ENCODE measurements at regions not wholly inside any gene's neighbourhood (a gene's known extent, or its start where the extent isn't known, plus 50 kb on each side); places are given as distances from the start of the nearest gene placed in this dataset.

DNA sequence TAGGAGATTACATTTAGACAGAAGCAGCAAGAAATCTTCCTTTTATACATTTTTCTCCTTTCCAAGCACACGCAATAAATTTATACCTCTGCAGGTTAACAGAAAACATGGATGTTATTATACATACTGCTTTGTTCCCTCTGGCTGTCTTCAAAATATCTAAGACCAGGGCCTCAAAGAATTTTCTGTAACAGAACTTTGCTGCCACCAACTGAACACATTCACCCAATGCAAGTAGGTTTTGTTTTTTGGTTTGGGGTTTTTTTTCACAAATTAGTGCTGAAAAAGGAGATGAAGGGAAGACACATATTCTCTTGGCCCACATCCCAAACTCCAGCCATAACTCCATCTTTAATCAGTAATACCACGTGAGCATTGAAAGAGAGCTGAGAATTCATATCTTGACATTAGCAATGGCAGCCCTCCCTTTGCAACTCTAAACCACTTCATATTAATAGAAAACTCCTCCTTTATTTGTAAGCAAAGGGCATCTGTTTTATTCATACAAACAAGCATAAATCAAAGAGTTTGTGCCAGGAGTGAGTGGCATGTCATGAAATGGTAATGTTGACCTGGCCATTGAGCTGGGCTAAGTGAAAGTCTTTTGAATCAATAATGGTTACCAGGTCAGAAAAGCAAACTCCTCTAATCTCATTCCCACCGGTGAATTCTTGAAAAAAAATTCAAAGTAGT is 150.8 kb upstream of the FSCB start:
- no peaks in the 10 kb centered on the region for H3K9me3 ChIP-seq (ENCODE audit: control insufficient read depth, insufficient read depth, low read depth, low read length)
- no peak overlapping the region for H3K4me2 ChIP-seq (ENCODE audit: extremely low read depth, insufficient read depth, low read length)
- peak; percentile 11 to 42 for DNase-seq (ENCODE audit: low read depth in 2 of 2)
- H3K9ac ChIP-seq (ENCODE audit: insufficient read depth, low read length), result no peak overlapping the region
- H3K36me3 ChIP-seq (ENCODE audit: control insufficient read depth, insufficient read depth, low read length), result no peaks in the 10 kb centered on the region
- H2AFZ ChIP-seq (ENCODE audit: low read length), result no peak overlapping the region
- H3K27ac ChIP-seq (ENCODE audit: insufficient read depth, low read length), result no peak overlapping the region
- H3K4me1 ChIP-seq (ENCODE audit: control insufficient read depth, extremely low read depth, insufficient read depth, low read length), result no peaks in the 10 kb centered on the region
- H3K4me3 ChIP-seq (replicated peaks in 1 of 4; ENCODE audit: control extremely low read depth in 1 of 4, insufficient read depth in 1 of 4, low read depth in 3 of 4, low read length in 4 of 4), result no peak overlapping the region
- no peaks in the 10 kb centered on the region for H3K27me3 ChIP-seq (ENCODE audit: control insufficient read depth, insufficient read depth, low read length)
- no peaks in the 10 kb centered on the region for H4K20me1 ChIP-seq (ENCODE audit: control insufficient read depth, extremely low read depth, insufficient read depth, low read length)
- TF ChIP-seq, protein P1, sequence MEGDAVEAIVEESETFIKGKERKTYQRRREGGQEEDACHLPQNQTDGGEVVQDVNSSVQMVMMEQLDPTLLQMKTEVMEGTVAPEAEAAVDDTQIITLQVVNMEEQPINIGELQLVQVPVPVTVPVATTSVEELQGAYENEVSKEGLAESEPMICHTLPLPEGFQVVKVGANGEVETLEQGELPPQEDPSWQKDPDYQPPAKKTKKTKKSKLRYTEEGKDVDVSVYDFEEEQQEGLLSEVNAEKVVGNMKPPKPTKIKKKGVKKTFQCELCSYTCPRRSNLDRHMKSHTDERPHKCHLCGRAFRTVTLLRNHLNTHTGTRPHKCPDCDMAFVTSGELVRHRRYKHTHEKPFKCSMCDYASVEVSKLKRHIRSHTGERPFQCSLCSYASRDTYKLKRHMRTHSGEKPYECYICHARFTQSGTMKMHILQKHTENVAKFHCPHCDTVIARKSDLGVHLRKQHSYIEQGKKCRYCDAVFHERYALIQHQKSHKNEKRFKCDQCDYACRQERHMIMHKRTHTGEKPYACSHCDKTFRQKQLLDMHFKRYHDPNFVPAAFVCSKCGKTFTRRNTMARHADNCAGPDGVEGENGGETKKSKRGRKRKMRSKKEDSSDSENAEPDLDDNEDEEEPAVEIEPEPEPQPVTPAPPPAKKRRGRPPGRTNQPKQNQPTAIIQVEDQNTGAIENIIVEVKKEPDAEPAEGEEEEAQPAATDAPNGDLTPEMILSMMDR (conservative IDR thresholded peaks at IDR 0.05 in 1 of 2, IDR thresholded peaks at IDR 0.05 in 1 of 2; ENCODE audit: low read depth in 1 of 2, low read length in 2 of 2), result peak in 1 of 2 donors; percentile 38
- TF ChIP-seq EZH2 (IDR thresholded peaks at IDR 0.05; ENCODE audit: low read length, missing control alignments), result no peak
- H3K79me2 ChIP-seq (ENCODE audit: control insufficient read depth, insufficient read depth, low read length), result no peaks in the 10 kb centered on the region

DNA sequence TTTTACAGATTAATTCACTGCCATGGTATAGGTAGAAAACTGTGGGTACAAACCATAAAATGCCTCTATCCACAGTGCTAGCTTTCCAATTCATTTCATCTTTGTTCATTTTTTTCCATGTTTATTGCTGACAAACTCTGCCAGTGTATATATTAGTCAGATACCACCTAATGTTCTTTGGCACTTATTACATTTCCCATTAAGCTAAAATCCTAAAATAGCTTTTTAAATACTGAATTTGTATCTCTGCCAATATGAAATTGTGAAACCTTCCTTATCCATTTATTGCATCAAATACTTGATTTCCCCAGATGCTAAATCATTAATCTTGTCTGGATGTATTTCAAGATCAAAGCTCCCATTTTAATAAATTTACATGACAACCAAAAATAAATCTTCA is 150.1 kb upstream of the FSCB start:
- Histone ChIP-seq H3K27ac (ENCODE audit: insufficient read depth, low read length) (no peak overlapping the region), H3K27me3 (ENCODE audit: control insufficient read depth, insufficient read depth, low read length) (no peaks in the 10 kb centered on the region), H3K9ac (ENCODE audit: insufficient read depth, low read length) (no peak overlapping the region), H3K9me3 (ENCODE audit: control insufficient read depth, insufficient read depth, low read depth, low read length) (no peaks in the 10 kb centered on the region), H2AFZ (ENCODE audit: low read length) (no peak overlapping the region), H3K4me3 (replicated peaks in 1 of 4; ENCODE audit: control extremely low read depth in 1 of 4, insufficient read depth in 1 of 4, low read depth in 3 of 4, low read length in 4 of 4) (no peak overlapping the region), H3K79me2 (ENCODE audit: control insufficient read depth, insufficient read depth, low read length) (no peaks in the 10 kb centered on the region), H3K36me3 (ENCODE audit: control insufficient read depth, insufficient read depth, low read length) (no peaks in the 10 kb centered on the region), H4K20me1 (ENCODE audit: control insufficient read depth, extremely low read depth, insufficient read depth, low read length) (no peaks in the 10 kb centered on the region), H3K4me1 (ENCODE audit: control insufficient read depth, extremely low read depth, insufficient read depth, low read length) (no peaks in the 10 kb centered on the region), H3K4me2 (ENCODE audit: extremely low read depth, insufficient read depth, low read length) (no peak overlapping the region)
- no peak for TF ChIP-seq EZH2 (IDR thresholded peaks at IDR 0.05; ENCODE audit: low read length, missing control alignments)
- TF ChIP-seq, protein P1 (conservative IDR thresholded peaks at IDR 0.05 in 1 of 2, IDR thresholded peaks at IDR 0.05 in 1 of 2; ENCODE audit: low read depth in 1 of 2, low read length in 2 of 2), result no peak
- DNase-seq (ENCODE audit: low read depth in 2 of 2), result peak in 1 of 2 donors; percentile 2

DNA sequence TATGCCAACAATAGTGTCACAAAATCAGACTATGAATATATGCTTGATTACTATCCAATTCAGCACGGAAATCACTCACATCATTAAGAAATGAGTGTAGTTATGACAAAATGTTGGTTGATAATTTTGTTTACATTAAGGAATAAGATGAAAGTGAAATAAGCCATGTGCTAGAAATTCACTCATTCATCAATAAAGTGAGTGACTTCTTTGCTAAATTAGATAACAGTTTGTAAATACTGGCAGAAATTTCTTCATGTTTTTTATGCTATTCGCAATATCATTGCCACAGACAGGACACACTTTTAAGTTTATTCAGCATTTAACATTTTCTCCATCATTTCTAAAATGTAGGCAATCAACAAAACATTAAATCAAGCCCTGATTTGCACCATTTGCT is 147.5 kb upstream of the FSCB start:
- Histone ChIP-seq H4K20me1 (ENCODE audit: control insufficient read depth, extremely low read depth, insufficient read depth, low read length) (no peaks in the 10 kb centered on the region), H3K9me3 (ENCODE audit: control insufficient read depth, insufficient read depth, low read depth, low read length) (no peaks in the 10 kb centered on the region), H3K27ac (ENCODE audit: insufficient read depth, low read length) (no peak overlapping the region), H3K4me1 (ENCODE audit: control insufficient read depth, extremely low read depth, insufficient read depth, low read length) (no peaks in the 10 kb centered on the region), H3K27me3 (ENCODE audit: control insufficient read depth, insufficient read depth, low read length) (no peaks in the 10 kb centered on the region), H3K4me2 (ENCODE audit: extremely low read depth, insufficient read depth, low read length) (no peak overlapping the region), H3K4me3 (replicated peaks in 1 of 4; ENCODE audit: control extremely low read depth in 1 of 4, insufficient read depth in 1 of 4, low read depth in 3 of 4, low read length in 4 of 4) (no peak overlapping the region), H3K36me3 (ENCODE audit: control insufficient read depth, insufficient read depth, low read length) (no peaks in the 10 kb centered on the region), H3K9ac (ENCODE audit: insufficient read depth, low read length) (no peak overlapping the region), H3K79me2 (ENCODE audit: control insufficient read depth, insufficient read depth, low read length) (no peaks in the 10 kb centered on the region), H2AFZ (ENCODE audit: low read length) (no peak overlapping the region)
- DNase-seq (ENCODE audit: low read depth in 2 of 2), result no peak
- no peak for TF ChIP-seq EZH2 (IDR thresholded peaks at IDR 0.05; ENCODE audit: low read length, missing control alignments)
- TF ChIP-seq, protein P1 (conservative IDR thresholded peaks at IDR 0.05 in 1 of 2, IDR thresholded peaks at IDR 0.05 in 1 of 2; ENCODE audit: low read depth in 1 of 2, low read length in 2 of 2), result no peak

Data from fibroblast of lung (primary cell).